Fibroblast of villous mesenchyme (primary cell): ENCODE measurements at regions not wholly inside any gene's neighbourhood (a gene's known extent, or its start where the extent isn't known, plus 50 kb on each side); places are given as distances from the start of the nearest gene placed in this dataset.

ENCODE experiments used
- DNase-seq: peaks from one replicate; pipeline ENCODE4 v3.0.0-alpha.2; 2010; ENCODE audit warnings: low read depth
- H3K4me3 ChIP-seq: 2 replicates; pipeline ENCODE4 v1.5.1; 2011; ENCODE audit warnings: low read depth, mild to moderate bottlenecking, low read length
- TF ChIP-seq, protein P1 (sequence below): IDR thresholded peaks from 2 replicates; pipeline ENCODE4 v1.5.1; 2012; ENCODE audit warnings: low read depth, mild to moderate bottlenecking, low read length; ENCODE audit not compliant: insufficient read depth

DNA sequence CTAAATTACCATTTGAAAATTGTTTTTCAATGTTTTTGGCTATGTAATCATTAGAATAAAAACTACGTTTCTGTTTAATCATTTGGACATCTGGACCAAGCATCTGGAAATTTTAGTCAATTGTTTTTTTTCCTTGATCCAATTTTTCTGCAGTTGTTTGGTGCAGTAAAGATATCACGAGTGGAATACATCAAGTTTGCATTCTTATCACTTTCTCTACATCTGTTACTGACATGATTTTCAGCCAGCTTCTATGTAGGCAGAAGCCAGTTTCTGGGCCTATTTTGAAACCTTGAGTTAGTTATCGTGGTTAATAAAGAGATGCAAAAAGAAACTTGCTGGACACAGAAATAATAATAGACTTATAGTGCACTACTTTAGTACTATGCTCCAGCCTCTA is 277.9 kb upstream of the ADAMTS5 start:
- DNase-seq: peak; percentile 28
- H3K4me3 ChIP-seq: no peak overlapping the region
- TF ChIP-seq, protein P1, sequence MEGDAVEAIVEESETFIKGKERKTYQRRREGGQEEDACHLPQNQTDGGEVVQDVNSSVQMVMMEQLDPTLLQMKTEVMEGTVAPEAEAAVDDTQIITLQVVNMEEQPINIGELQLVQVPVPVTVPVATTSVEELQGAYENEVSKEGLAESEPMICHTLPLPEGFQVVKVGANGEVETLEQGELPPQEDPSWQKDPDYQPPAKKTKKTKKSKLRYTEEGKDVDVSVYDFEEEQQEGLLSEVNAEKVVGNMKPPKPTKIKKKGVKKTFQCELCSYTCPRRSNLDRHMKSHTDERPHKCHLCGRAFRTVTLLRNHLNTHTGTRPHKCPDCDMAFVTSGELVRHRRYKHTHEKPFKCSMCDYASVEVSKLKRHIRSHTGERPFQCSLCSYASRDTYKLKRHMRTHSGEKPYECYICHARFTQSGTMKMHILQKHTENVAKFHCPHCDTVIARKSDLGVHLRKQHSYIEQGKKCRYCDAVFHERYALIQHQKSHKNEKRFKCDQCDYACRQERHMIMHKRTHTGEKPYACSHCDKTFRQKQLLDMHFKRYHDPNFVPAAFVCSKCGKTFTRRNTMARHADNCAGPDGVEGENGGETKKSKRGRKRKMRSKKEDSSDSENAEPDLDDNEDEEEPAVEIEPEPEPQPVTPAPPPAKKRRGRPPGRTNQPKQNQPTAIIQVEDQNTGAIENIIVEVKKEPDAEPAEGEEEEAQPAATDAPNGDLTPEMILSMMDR: no peak

DNA sequence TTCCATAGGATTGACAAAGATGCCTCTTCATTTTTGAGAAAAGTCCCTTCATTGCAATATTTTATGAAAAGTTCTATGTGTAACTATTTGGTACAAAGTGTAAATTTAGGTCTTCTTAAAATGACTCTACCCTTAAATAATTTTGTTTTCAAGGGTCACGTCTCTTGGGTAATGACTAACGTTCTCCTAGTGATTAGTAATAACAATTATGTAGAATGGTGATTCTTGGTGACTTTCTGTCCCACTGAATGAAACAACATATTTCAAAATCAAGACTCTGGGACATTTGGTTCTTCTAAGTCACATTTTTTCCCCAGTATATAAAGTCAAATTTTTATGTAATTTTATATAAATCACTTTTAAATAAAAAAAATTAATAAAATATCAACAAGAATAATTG is 277.5 kb upstream of the ADAMTS5 start:
- no peak overlapping the region for H3K4me3 ChIP-seq
- TF ChIP-seq, protein P1: no peak
- peak; percentile 38 for DNase-seq

GRCh38 chr21:27240839-27241238 is 274.0 kb upstream of the ADAMTS5 start:
- no peak overlapping the region for H3K4me3 ChIP-seq
- TF ChIP-seq, protein P1: no peak
- DNase-seq: no peak

DNA sequence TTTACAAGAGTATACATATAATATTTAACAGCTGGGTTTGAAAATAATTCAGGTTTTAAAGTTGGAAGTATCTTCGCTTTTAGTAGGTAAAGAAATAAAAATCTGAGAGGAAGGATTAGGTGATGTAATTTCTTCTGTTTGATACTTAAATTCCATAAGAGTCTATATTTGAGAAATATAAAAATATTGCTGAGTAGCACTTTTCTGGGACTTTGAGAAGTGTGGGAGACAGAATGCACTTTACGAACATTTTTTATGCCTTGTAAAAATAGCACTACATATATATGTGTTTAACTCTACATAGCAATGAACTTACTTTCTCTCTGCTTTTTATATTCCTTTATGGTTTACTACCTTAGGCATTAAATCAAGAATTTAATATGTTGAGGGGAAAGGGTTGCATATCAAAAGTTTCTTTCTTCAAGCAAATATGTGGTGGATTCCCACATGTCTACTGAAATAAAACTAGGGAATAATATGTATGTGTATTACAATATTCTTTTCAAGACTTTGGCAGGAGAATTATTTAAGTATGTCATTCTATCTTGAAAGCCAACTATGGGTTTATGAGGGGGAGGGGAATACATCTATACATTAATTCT is 266.7 kb upstream of the ADAMTS5 start:
- DNase-seq: no peak
- no peak overlapping the region for H3K4me3 ChIP-seq
- TF ChIP-seq, protein P1: no peak

- H3K4me3 ChIP-seq: no peak overlapping the region
- DNase-seq: no peak
- TF ChIP-seq, protein P1: no peak
Observed at GRCh38 chr21:27225940-27226339, 259.1 kb upstream of the ADAMTS5 start.

DNA sequence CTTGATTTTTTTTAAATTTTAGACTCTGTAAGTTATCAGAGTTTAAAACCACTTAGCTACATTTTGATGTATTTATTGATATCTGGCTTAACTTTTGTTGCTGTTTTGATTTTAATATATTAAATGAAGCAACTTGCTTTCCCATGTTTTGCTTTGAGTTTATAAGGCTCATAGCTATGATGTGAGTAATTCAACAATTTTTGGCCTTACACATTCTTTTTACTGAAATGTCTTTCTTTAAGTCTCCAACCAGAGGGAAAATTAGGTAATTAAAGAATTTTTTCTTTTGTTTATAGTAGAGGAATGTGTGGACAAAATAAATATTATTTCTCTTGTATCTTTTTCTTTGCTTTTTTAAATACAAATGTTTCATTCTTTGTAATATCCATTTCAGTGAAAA is 258.3 kb upstream of the ADAMTS5 start:
- TF ChIP-seq, protein P1: no peak
- DNase-seq: peak; percentile 53
- no peak overlapping the region for H3K4me3 ChIP-seq

- TF ChIP-seq, protein P1: no peak
- H3K4me3 ChIP-seq: no peak overlapping the region
- no peak for DNase-seq
Observed at GRCh38 chr21:27224169-27224568, 257.3 kb upstream of the ADAMTS5 start.
